Lower leg skin (tissue), 4 donors: ENCODE measurements at regions not wholly inside any gene's neighbourhood (a gene's known extent, or its start where the extent isn't known, plus 50 kb on each side); places are given as distances from the start of the nearest gene placed in this dataset.

Source experiments
- DNase-seq, 2 donors: peaks; one replicate each; pipeline ENCODE4 v3.0.0-alpha.2; 2019; ENCODE audit warnings: low spot score in 2 of 2
- H3K4me3 ChIP-seq: fragments of 200-600 bp; sonication (generic); 2 replicates; pipeline ENCODE4 v1.5.1; 2017; ENCODE audit warnings: mild to moderate bottlenecking, low read depth; ENCODE audit not compliant: poor library complexity, severe bottlenecking
- POLR2A ChIP-seq, 2 donors: fragments of 450-650 bp; IDR thresholded peaks; one replicate each; pipeline ENCODE4 v1.6.1; 2016 to 2017; ENCODE audit warnings: antibody characterized with exemption in 2 of 2, mild to moderate bottlenecking in 1 of 2, moderate library complexity in 1 of 2
- WGBS, 2 donors: methylation state at CpG; one replicate each; pipeline ENCODE4 v1.1.5; 2018; 5-methylcytosine and 5-hydroxymethylcytosine counted together
- intact Hi-C: fragments of 100-400 bp; cut with DNase I; formaldehyde crosslinking; loops from one replicate; pipeline ENCODE4 v1.15.0; 2023; ENCODE audit warnings: low total_unique reads
- TF ChIP-seq, protein P1 (sequence below), 3 donors: fragments of 450-650 bp; IDR thresholded peaks; one replicate each; pipeline ENCODE4 v1.5.1; 2016; ENCODE audit warnings: antibody characterized with exemption in 3 of 3, mild to moderate bottlenecking in 3 of 3, moderate library complexity in 2 of 3

DNA sequence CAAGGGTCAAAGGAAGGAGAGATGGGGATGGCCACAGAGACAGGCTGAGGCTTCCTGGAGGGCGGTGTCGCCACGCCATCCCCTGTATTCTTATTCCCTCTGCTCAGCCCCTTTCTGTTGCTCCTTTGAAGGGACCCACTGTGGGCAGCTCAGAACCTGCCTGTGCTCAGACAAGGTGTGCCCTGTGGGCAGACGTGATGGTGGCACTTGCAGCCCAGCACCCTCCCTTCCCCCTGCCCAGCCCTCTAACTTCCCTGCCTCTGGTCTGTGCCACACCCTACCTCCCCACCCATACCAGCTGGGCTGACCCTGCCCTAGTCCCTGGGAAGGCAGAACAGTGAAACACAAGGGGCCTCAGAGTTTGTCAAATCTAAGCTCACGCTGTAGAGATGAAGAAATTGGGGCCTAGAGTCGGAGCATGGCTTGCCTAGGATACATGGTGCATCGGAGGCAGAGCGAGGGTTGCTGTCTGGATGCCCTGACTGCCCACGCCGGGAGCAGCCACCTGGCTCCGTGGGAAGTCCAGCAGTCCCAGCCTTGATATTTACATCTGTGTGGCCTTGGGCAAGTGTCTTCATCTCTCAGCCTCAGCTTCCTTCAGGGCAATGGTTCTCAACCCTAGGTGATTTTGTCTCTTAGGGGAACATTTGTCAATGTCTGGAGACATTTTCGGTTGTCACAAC, 68.6 kb upstream of the RUNX3 start:
- no peak for DNase-seq
- 80 to 84% methylated on average over 12 of the region's 12 CpGs for WGBS, 2 donors
- TF ChIP-seq, protein P1, sequence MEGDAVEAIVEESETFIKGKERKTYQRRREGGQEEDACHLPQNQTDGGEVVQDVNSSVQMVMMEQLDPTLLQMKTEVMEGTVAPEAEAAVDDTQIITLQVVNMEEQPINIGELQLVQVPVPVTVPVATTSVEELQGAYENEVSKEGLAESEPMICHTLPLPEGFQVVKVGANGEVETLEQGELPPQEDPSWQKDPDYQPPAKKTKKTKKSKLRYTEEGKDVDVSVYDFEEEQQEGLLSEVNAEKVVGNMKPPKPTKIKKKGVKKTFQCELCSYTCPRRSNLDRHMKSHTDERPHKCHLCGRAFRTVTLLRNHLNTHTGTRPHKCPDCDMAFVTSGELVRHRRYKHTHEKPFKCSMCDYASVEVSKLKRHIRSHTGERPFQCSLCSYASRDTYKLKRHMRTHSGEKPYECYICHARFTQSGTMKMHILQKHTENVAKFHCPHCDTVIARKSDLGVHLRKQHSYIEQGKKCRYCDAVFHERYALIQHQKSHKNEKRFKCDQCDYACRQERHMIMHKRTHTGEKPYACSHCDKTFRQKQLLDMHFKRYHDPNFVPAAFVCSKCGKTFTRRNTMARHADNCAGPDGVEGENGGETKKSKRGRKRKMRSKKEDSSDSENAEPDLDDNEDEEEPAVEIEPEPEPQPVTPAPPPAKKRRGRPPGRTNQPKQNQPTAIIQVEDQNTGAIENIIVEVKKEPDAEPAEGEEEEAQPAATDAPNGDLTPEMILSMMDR (IDR thresholded peaks at IDR 0.05), result no peak
- TF ChIP-seq POLR2A (IDR thresholded peaks at IDR 0.05), result no peak
- H3K4me3 ChIP-seq, result no peak overlapping the region
- intact Hi-C loops, result no loop called here

DNA sequence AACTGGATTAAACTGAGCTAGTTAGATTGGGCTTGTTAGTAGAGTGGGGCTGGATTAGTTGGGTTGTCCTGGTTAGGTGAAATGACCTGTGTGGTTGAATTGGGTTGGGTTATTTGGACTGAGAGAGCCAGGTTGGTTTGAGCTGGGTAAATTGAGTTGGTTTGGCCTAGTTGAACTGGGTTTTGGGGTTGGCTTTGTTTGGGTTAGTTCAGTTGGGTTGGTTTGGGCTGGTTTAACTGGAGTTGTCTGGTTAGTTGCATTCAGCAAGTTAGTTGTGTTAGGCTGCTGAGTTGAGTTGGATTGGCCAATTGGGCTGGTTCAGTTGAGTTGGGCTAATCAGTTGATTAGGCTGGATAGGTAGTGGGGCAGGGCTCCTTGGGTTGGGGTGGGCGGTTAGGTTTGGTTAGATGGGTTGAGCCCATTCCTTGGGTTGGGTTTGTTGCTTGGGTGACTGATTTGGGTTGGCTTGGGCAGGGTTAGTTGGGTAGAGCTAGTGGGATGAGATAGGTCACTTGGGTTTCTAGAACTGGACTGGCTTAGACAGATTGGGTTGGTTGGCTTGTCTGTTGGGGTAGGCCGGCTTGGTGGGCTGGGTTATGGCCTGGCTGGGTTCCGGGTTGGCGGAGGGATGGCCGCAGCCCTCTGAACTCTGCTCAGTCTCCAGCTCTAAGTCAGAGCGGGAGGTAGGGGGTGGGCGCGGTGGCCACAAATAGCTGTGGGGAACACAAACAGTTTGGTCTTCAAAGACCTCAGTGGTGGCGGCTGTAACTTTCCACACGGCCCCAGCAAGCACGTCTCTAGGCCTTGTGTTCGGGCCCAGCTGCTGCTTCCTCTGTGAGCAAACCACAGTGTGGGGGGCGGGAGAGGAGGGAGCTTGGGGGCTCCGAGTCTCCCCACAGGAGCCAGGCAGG, 67.2 kb upstream of the RUNX3 start:
- 91 to 93% methylated on average over 13 to 14 of the region's 14 CpGs for WGBS, 2 donors
- DNase-seq, result no peak
- no peak overlapping the region for H3K4me3 ChIP-seq
- intact Hi-C loops, result no loop called here
- TF ChIP-seq POLR2A (IDR thresholded peaks at IDR 0.05), result no peak
- TF ChIP-seq, protein P1 (IDR thresholded peaks at IDR 0.05), result no peak

DNA sequence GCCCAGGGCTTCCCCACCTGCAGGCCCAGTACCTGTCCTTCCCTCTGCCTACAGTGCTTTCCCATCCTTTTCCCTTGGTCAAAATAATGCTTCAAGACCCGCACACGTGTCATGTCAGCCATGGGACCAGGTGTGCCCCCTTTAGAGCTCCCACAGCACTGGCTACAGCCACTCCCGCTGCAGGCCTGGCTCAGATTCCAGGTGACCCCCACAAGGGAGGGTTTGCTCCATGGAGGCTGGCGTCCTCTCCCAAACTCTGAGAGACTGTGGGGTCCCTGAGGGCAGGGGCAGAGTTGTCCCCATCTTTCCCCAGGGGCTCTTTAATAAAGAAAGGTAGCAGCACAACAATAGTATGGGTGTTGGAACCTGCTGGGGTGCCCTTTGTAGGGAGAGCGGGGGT, 66.4 kb upstream of the RUNX3 start:
- TF ChIP-seq POLR2A (IDR thresholded peaks at IDR 0.05), result no peak
- TF ChIP-seq, protein P1 (IDR thresholded peaks at IDR 0.05), result no peak
- intact Hi-C loops, result no loop called here
- 73 to 81% methylated on average over 5 of the region's 5 CpGs for WGBS, 2 donors
- H3K4me3 ChIP-seq, result no peak overlapping the region
- no peak for DNase-seq

DNA sequence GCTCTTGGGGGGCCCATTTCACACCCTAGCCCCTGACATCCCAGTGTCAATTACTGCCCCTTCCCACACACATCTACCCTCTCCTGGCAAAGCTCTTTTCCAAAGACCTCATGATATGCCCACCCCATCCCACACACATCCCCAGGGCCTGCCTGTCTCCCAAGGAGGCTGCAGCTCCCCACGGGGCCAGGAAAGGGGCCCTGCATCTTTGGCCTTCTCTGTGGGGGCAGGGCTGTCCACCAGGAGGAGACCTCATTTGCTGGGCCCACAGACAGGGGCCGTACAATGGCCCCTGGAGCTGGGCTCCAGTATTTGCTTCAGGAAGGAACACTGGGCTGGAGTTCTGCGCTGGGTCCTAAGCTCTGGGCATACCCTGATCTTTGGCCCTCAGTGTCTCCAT, 65.6 kb upstream of the RUNX3 start:
- WGBS, 2 donors, result 44 to 89% methylated on average over 1 to 3 of the region's 3 CpGs
- no peak for TF ChIP-seq POLR2A (IDR thresholded peaks at IDR 0.05)
- TF ChIP-seq, protein P1 (IDR thresholded peaks at IDR 0.05), result no peak
- H3K4me3 ChIP-seq, result no peak overlapping the region
- DNase-seq, result no peak
- intact Hi-C loops, result no loop called here

DNA sequence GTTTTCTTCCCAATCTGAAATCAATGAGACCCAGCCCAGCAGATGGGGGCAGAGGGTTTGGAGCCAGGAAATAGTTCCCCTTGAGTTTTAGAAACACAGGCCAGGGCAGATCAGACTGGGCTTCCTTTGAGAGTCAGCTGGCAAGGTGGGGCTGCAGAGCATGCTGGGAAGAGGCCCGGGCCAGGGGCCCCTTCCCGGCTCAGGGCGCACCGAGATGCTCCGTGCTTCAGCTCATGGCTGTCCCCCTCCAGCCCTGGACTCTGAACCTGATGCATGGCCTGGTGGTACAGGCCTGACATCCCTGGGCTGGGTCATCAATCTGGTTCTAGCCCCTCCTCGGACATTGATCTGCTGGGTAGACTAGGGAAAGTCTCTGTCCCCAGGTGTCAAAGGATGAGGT, 65.1 kb upstream of the RUNX3 start:
- TF ChIP-seq, protein P1 (IDR thresholded peaks at IDR 0.05), result no peak
- no peak for TF ChIP-seq POLR2A (IDR thresholded peaks at IDR 0.05)
- intact Hi-C loops, result no loop called here
- no peak for DNase-seq
- 86 to 88% methylated on average over 5 to 6 of the region's 6 CpGs for WGBS, 2 donors
- H3K4me3 ChIP-seq, result no peak overlapping the region
